Activated naive CD8-positive, alpha-beta T cell treated with anti-CD3 and anti-CD28 coated beads, Interleukin-2, amount 50 U/mL, for 24 hours (primary cell): ENCODE measurements at regions not wholly inside any gene's neighbourhood (a gene's known extent, or its start where the extent isn't known, plus 50 kb on each side); places are given as distances from the start of the nearest gene placed in this dataset.

ENCODE experiments used
- ATAC-seq: fragments of 150-1000 bp; cut with Tn5 transposase; one replicate; pipeline ENCODE4 v1.10.0; 2021
- DNase-seq: peaks from one replicate; pipeline ENCODE4 v3.0.0; 2021
- H3K27ac Mint-ChIP-seq: one replicate; pipeline ENCODE4 v1.8.0; 2021; ENCODE audit warnings: mild to moderate bottlenecking, mixed read lengths
- H3K27me3 Mint-ChIP-seq: one replicate; pipeline ENCODE4 v1.8.0; 2021; ENCODE audit warnings: mixed read lengths
- H3K36me3 Mint-ChIP-seq: one replicate; pipeline ENCODE4 v1.8.0; 2021; ENCODE audit warnings: low read depth, mixed read lengths
- H3K4me1 Mint-ChIP-seq: one replicate; pipeline ENCODE4 v1.8.0; 2021; ENCODE audit warnings: mixed read lengths
- H3K4me3 Mint-ChIP-seq: one replicate; pipeline ENCODE4 v1.8.0; 2021; ENCODE audit warnings: mild to moderate bottlenecking, moderate library complexity, mixed read lengths
- H3K9me3 Mint-ChIP-seq: one replicate; pipeline ENCODE4 v1.8.0; 2021; ENCODE audit warnings: mixed read lengths

DNA sequence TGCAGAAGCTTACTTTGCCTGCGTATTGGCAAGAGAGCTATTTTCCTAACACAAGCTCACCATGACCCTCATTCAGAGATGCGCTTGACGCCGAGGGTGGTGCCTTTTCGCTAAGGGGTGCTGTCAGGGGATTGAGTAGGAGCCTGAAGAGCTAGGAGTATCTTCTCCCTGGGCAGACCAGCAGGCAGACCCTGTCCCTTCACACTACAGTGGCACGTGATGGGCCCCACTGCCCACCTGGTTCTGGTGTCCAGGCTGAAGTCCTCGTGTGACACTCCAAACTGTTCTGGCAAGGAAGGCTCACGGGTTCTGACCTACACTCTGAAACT is 198.3 kb downstream of the AUH start:
- H3K36me3 Mint-ChIP-seq = no peaks in the 10 kb centered on the region
- H3K27ac Mint-ChIP-seq = peak overlapping the region; percentile 92
- peak overlapping the region; percentile 77 for H3K4me3 Mint-ChIP-seq

DNA sequence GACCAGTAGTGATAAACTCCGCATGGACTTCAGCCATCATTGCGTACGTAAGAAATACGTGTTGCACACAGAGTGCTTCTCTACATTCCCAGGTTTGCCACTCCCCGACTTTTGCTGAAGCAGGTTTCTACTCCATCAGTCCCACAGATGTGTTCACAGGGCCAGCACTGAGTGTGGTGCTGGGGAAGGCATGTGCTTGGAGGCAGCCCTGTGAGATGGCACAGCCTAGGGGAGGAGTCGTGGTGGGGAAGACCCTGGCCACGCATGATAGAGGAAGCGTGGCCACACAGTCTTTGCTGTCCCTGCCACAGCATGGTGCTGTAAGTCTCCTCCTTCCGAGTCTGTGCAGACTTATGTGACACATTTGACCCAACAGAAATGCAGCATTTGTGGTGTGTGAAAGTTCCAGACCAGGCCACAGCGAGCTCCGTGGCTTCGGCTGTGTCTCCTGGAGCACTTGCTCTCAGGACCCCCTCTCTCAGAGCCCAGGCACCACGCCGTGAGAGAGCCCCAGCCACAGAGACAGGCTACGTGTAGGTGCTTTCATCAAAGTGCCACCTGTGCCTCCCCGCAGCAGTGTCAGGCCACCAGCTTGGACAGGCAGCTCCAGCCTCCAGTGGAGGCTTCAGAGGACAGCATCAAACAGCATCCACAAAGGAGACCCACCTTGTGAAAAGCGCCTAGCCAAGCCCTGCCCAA is 197.8 kb downstream of the AUH start:
- H3K27me3 Mint-ChIP-seq = no peaks in the 10 kb centered on the region
- peak; percentile 35 for ATAC-seq
- no peaks in the 10 kb centered on the region for H3K9me3 Mint-ChIP-seq
- H3K4me1 Mint-ChIP-seq = peaks cover 56% of the 10 kb centered on the region
- peak overlapping the region; percentile 77 for H3K4me3 Mint-ChIP-seq
- H3K36me3 Mint-ChIP-seq = no peaks in the 10 kb centered on the region
- DNase-seq = peak; percentile 65
- H3K27ac Mint-ChIP-seq = peak overlapping the region; percentile 92

More for the DNA sequence above, 198.3 kb downstream of the AUH start:
- Mint-ChIP-seq H3K4me1 (peaks cover 59% of the 10 kb centered on the region), H3K27me3 (no peaks in the 10 kb centered on the region), H3K9me3 (no peaks in the 10 kb centered on the region)
- ATAC-seq = no peak
- DNase-seq = no peak
